HepG2 (cell line): ENCODE measurements at regions not wholly inside any gene's neighbourhood (a gene's known extent, or its start where the extent isn't known, plus 50 kb on each side); places are given as distances from the start of the nearest gene placed in this dataset.

Source experiments
- CHD2 ChIP-seq: IDR thresholded peaks from 2 replicates; pipeline ENCODE4 v1.6.1; 2011; ENCODE audit warnings: low read depth, low read length, improper control_type of control experiment
- POLR2G ChIP-seq: fragments of 200-400 bp; formaldehyde crosslinking; IDR thresholded peaks from 2 replicates; pipeline ENCODE4 v1.6.1; 2018; ENCODE audit warnings: mild to moderate bottlenecking, low read depth, low read length, moderate library complexity
- TF ChIP-seq, protein P1 (sequence below): sonication (generic); formaldehyde crosslinking; IDR thresholded peaks from 2 replicates; pipeline ENCODE4 v1.5.0; 2020; ENCODE audit warnings: mild to moderate bottlenecking, missing genetic modification reagents, moderate library complexity

DNA sequence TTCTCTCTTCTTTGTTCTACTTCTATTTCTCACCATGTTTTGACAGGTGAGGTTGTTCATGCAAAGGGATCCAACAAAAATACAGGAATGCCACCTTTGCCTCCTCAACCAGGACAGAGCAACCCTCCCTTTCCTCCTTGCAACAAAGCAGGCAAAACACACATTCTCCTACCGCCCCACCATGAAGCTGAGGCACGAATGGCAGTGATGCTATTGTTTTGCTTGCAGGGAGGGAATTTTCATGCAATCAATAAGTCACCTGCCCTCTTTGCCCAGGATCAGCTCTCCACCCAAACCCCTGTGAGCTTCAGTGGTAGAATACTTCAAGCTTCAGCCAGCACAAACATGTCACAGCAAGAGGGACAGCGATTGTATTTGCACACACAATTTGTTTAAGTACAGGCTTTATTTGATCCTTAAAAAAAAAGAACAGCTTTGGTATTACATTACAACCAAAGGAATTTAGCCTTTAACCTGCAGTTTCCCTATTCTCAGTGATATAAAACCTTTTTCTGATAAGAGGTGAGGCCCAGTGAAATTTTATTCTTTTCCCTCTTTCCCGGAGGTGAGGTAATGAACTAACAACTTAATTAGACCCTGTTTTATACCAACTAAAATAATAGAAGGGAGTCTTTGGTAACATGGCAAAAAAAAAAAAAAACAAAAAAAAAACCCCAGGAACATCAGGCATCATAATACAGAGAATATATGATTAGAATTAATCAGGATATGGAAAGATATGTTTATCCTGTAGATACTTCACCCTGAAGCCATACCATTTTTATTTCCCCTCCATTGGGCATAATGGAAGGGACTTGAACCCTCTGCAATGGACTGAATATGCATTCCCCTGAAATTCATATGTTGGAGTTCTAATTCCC is 87.0 kb upstream of the EEA1 start:
- TF ChIP-seq POLR2G: no peak
- TF ChIP-seq, protein P1, sequence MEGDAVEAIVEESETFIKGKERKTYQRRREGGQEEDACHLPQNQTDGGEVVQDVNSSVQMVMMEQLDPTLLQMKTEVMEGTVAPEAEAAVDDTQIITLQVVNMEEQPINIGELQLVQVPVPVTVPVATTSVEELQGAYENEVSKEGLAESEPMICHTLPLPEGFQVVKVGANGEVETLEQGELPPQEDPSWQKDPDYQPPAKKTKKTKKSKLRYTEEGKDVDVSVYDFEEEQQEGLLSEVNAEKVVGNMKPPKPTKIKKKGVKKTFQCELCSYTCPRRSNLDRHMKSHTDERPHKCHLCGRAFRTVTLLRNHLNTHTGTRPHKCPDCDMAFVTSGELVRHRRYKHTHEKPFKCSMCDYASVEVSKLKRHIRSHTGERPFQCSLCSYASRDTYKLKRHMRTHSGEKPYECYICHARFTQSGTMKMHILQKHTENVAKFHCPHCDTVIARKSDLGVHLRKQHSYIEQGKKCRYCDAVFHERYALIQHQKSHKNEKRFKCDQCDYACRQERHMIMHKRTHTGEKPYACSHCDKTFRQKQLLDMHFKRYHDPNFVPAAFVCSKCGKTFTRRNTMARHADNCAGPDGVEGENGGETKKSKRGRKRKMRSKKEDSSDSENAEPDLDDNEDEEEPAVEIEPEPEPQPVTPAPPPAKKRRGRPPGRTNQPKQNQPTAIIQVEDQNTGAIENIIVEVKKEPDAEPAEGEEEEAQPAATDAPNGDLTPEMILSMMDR (CRISPR knock-in tag): no peak
- TF ChIP-seq CHD2: no peak; the same call in 1 of the 2 replicates
